ENCODE measurements at regions not wholly inside any gene's neighbourhood (a gene's known extent, or its start where the extent isn't known, plus 50 kb on each side); places are given as distances from the start of the nearest gene placed in this dataset.

DNA sequence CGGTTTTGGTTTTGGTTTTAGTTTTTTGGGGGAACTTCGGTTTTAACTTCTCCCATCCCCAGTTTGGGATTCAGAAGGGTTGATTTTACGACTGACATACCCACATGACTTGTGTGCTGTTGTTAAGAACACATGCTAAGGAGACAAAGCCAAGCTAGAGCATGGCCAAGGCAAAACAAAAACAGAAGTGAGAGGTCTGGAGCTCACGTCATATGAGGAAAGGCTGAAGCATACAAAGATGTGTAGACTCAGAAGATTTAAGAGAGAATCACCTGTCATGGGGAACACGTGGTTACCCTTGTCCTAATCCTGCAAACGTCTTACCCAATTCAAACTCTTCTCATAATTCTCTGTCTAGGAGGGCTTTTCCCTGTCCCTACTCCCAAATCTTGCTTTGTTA lies 465.0 kb downstream of the FAM181B start:
- Histone ChIP-seq H3K9ac (replicated peaks in 1 of 4; ENCODE audit: extremely low read depth in 1 of 4, low read depth in 3 of 4, low read length in 3 of 4) (no peak overlapping the region), H3K36me3 (ENCODE audit: control insufficient read depth in 2 of 4, insufficient read depth in 4 of 4, low read length in 3 of 4) (no peaks in the 10 kb centered on the region), H3K27me3 (replicated peaks in 1 of 4; ENCODE audit: control insufficient read depth in 3 of 4, extremely low read depth in 1 of 4, insufficient read depth in 3 of 4, low read length in 3 of 4) (no peaks in the 10 kb centered on the region), H3K9me3 (ENCODE audit: insufficient read depth in 2 of 2, low read depth in 1 of 2, low read length in 1 of 2) (no peaks in the 10 kb centered on the region), H3K4me2 (ENCODE audit: insufficient read depth in 1 of 2, low read depth in 2 of 2, low read length in 2 of 2) (no peak overlapping the region), H3K23me2 (ENCODE audit: low read depth, low read length) (no peaks in the 10 kb centered on the region), H2BK120ac (replicated peaks; ENCODE audit: low read depth, low read length) (no peak overlapping the region), H2BK15ac (ENCODE audit: low read length) (no peak overlapping the region), H3K4me1 (replicated peaks in 1 of 4; ENCODE audit: control insufficient read depth in 3 of 4, insufficient read depth in 4 of 4, low read length in 3 of 4) (peaks cover 0 to 5% (median 2%) of the 10 kb centered on the region in 4 experiments; a peak in 3 of 7 replicates), H2BK20ac (ENCODE audit: low read length) (no peak overlapping the region), H3K14ac (ENCODE audit: insufficient read length) (no peak overlapping the region), H3K4me3 (ENCODE audit: extremely low read depth in 1 of 4, insufficient read depth in 2 of 4, low read depth in 3 of 4, low read length in 4 of 4) (no peak overlapping the region), H4K5ac (ENCODE audit: insufficient read length, low read depth, low read length) (no peak overlapping the region), H4K91ac (replicated peaks; ENCODE audit: insufficient read length, low read length) (no peak overlapping the region), H2BK12ac (ENCODE audit: low read depth, low read length) (no peak overlapping the region), H3K79me2 (ENCODE audit: control insufficient read depth in 1 of 2, insufficient read depth in 2 of 2, low read length in 2 of 2) (no peaks in the 10 kb centered on the region), H3K4ac (replicated peaks; ENCODE audit: insufficient read length, low read depth, low read length) (no peak overlapping the region), H4K8ac (ENCODE audit: extremely low read depth, insufficient read depth, low read length) (no peak overlapping the region), H3K79me1 (ENCODE audit: low read depth, low read length) (no peaks in the 10 kb centered on the region), H3K27ac (ENCODE audit: low read depth, low read length) (no peak overlapping the region), H4K20me1 (replicated peaks in 1 of 2; ENCODE audit: control insufficient read depth in 1 of 2, insufficient read depth in 2 of 2, low read length in 2 of 2) (no peaks in the 10 kb centered on the region), H2AK5ac (ENCODE audit: low read depth, low read length) (no peak overlapping the region), H2BK5ac (ENCODE audit: low read depth, low read length) (no peak overlapping the region), H3K18ac (ENCODE audit: extremely low read depth, low read length) (no peak overlapping the region), H3K23ac (ENCODE audit: insufficient read length) (no peak overlapping the region), H2AFZ (ENCODE audit: low read length) (no peak overlapping the region), H3K56ac (replicated peaks; ENCODE audit: insufficient read length, low read depth, low read length) (no peak overlapping the region)
- TF ChIP-seq CTBP2 (IDR thresholded peaks at IDR 0.05; ENCODE audit: borderline replicate concordance, insufficient read depth, insufficient read length, low read length) (no peak), TEAD4 (IDR thresholded peaks at IDR 0.05; ENCODE audit: low read depth, low read length) (no peak), CREB1 (IDR thresholded peaks at IDR 0.05) (no peak), HDAC2 (IDR thresholded peaks at IDR 0.05; ENCODE audit: borderline replicate concordance in 1 of 2, low read depth in 2 of 2, low read length in 2 of 2) (no peak), RBBP5 (IDR thresholded peaks at IDR 0.05; ENCODE audit: borderline replicate concordance, low read depth, low read length) (no peak), HDAC6 (IDR thresholded peaks at IDR 0.05; ENCODE audit: low read depth, low read length) (no peak), TAF1 (IDR thresholded peaks at IDR 0.05; ENCODE audit: low read depth, low read length) (no peak)
- TF ChIP-seq, protein P1, sequence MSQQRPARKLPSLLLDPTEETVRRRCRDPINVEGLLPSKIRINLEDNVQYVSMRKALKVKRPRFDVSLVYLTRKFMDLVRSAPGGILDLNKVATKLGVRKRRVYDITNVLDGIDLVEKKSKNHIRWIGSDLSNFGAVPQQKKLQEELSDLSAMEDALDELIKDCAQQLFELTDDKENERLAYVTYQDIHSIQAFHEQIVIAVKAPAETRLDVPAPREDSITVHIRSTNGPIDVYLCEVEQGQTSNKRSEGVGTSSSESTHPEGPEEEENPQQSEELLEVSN (IDR thresholded peaks at IDR 0.05): no peak
- TF ChIP-seq, protein P2, sequence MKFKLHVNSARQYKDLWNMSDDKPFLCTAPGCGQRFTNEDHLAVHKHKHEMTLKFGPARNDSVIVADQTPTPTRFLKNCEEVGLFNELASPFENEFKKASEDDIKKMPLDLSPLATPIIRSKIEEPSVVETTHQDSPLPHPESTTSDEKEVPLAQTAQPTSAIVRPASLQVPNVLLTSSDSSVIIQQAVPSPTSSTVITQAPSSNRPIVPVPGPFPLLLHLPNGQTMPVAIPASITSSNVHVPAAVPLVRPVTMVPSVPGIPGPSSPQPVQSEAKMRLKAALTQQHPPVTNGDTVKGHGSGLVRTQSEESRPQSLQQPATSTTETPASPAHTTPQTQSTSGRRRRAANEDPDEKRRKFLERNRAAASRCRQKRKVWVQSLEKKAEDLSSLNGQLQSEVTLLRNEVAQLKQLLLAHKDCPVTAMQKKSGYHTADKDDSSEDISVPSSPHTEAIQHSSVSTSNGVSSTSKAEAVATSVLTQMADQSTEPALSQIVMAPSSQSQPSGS (IDR thresholded peaks at IDR 0.05; ENCODE audit: low read length): no peak
- TF ChIP-seq, protein P3, sequence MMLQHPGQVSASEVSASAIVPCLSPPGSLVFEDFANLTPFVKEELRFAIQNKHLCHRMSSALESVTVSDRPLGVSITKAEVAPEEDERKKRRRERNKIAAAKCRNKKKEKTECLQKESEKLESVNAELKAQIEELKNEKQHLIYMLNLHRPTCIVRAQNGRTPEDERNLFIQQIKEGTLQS (IDR thresholded peaks at IDR 0.05; ENCODE audit: insufficient read depth, low read depth, low read length): no peak
- 89% methylated on average over 6 of the region's 6 CpGs; no CpG with 5 or more reads in 1 of the 2 experiments for WGBS, 2 experiments (ENCODE audit: extremely low coverage in 1 of 2, insufficient coverage in 1 of 2, insufficient read length in 1 of 2, insufficient replicate concordance in 2 of 2, low coverage in 1 of 2, low lambda C conversion rate in 2 of 2, missing lambda C conversion rate in 1 of 2)
- ChIA-PET CTCF (ENCODE audit: partially characterized antibody) (interaction anchor here (0.6 to 2.5 kb wide), 2 partner anchors 164 to 427 kb away, joined by 3 to 11 read pairs; no protein-coding TSS in a partner anchor), POLR2A (ENCODE audit: partially characterized antibody) (no interaction called here)
- DNase-seq (ENCODE audit: low read depth in 1 of 2, low spot score in 2 of 2): no peak
- FAIRE-seq: no peak

All from H1 (cell line).